ENCODE measurements at regions not wholly inside any gene's neighbourhood (a gene's known extent, or its start where the extent isn't known, plus 50 kb on each side); places are given as distances from the start of the nearest gene placed in this dataset.

GRCh38 chr2:65483763-65484162 is 51.4 kb upstream of the SPRED2 start:
- Histone ChIP-seq H3K27ac (no peak overlapping the region), H3K4me1 (no peaks in the 10 kb centered on the region), H3K9ac (no peak overlapping the region), H3K79me2 (no peaks in the 10 kb centered on the region), H3K27me3 (ENCODE audit: control insufficient read depth, insufficient read depth, low read length) (no peaks in the 10 kb centered on the region), H2AFZ (no peak overlapping the region), H3K4me2 (ENCODE audit: low read length) (no peak overlapping the region), H3K36me3 (ENCODE audit: control insufficient read depth, insufficient read depth, low read length) (no peaks in the 10 kb centered on the region), H3K9me3 (ENCODE audit: control insufficient read depth, low read length) (no peaks in the 10 kb centered on the region), H3K4me3 (ENCODE audit: low read depth, low read length) (no peak overlapping the region)
- no peak for TF ChIP-seq CTCF (IDR thresholded peaks at IDR 0.05)

GRCh38 chr2:65482971-65483370 is 50.6 kb upstream of the SPRED2 start:
- Histone ChIP-seq H3K4me3 (ENCODE audit: low read depth, low read length) (no peak overlapping the region), H3K27me3 (ENCODE audit: control insufficient read depth, insufficient read depth, low read length) (no peaks in the 10 kb centered on the region), H3K9ac (no peak overlapping the region), H3K36me3 (ENCODE audit: control insufficient read depth, insufficient read depth, low read length) (no peaks in the 10 kb centered on the region), H3K4me2 (ENCODE audit: low read length) (no peak overlapping the region), H3K4me1 (no peaks in the 10 kb centered on the region), H3K9me3 (ENCODE audit: control insufficient read depth, low read length) (no peaks in the 10 kb centered on the region), H3K79me2 (no peaks in the 10 kb centered on the region), H2AFZ (no peak overlapping the region), H3K27ac (no peak overlapping the region)
- TF ChIP-seq CTCF (IDR thresholded peaks at IDR 0.05) = no peak
